NOMO-1 treated with DMSO at 0.1 percent for 48 hours (cell line): ENCODE measurements at regions not wholly inside any gene's neighbourhood (a gene's known extent, or its start where the extent isn't known, plus 50 kb on each side); places are given as distances from the start of the nearest gene placed in this dataset.
"Not testable (repeated sequence)": the region's sequence is repeated elsewhere in the genome, so short reads cannot be mapped to it uniquely, and the experiment has no call there.

Experiments used
- DNase-seq: peaks from one replicate; lab custom pipeline; 2025; ENCODE audit not compliant: unreplicated experiment; lab: John Stamatoyannopoulos, UW

DNA sequence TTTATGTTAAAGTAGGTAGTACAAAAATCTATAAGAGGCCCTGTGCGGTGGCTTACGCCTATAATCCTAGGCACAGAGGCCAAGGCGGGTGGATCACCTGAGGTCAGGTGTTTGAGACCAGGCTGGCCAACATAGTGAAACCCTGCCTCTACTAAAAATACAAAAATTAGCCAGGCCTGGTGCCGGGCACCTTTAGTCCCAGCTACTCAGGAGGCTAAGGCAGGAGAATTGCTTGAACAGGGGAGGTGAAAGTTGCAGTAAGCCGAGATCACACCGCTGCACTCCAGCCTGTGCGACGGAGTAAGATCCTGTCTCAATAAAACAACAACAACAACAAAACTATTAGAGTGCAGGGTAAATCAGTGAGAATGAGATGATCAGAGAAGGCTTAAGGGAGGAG is 634.5 kb downstream of the NR2F1-AS1 start:
- DNase-seq, result no peak

DNA sequence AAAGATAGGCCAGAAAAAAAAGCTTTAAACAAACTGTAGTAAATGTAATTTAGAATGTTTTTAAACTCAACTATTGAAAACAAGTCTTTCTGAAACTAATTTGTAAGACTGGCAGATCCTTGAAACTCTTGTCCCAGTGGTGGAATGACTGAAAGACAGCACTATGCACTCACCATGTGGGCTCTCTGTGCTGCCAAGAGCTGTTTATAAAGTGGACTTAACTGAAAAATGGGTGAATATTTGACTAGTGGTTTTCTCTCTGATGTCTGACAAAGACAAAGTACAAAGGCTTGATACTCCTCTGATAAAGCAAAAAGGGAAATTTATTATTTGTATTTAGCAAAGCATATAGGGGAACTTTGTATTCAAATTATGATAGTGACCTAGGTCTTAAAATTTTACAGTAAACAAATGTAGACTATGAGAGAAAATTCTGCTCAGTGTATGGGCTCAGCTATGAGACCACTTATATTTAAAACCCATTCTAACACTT is 635.4 kb downstream of the NR2F1-AS1 start:
- no peak for DNase-seq

DNA sequence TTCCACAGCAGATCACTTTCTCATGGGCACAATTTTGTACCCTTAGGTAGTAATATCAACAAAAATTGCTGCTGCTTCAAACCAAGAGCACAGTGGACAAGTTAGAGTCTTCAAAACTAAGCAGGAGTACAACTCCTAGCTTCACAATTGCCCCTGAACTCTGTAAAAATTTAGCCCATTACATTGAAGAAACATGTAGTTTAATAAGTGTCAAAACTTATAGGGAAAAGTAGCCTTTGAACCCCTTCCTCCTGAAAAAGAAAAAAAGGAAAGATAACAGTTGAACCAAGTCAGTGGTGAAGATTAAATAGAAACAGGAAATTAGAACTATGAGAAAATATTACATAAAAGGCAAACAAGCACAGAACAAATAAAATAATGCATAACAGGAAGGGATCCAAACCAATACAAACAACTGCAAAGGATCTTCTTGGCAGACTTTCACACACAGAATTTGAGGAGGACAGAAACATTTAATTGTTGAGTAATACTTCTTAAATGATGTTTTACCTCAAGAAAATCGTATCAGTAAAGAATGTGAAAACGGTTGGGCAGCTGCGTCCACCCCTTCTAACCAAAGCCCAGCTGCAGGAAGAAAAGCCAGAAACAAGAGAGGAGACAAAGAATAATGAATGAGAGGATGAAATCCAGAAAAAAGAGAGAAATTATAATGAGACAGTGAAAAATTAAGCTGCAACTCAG is 636.0 kb downstream of the NR2F1-AS1 start:
- DNase-seq, result no peak

DNA sequence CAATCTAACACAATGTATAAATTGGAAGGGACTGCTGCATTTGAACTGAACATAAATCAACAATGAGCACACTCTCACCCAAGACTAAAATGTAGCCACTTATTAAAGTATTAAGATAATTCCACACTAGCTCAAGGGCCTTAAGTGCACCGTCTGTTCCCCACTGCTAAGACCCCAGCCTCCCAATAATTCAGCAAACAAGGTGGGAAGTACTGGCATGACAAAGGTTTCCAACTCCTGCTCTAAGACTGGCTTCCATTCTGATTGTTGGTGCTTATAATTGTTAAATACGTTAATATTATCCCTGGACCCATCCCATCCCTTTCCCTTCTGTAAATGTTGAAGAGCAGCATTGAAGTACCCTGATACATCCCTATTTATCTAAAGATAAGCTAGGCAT is 636.7 kb downstream of the NR2F1-AS1 start:
- no peak for DNase-seq

DNA sequence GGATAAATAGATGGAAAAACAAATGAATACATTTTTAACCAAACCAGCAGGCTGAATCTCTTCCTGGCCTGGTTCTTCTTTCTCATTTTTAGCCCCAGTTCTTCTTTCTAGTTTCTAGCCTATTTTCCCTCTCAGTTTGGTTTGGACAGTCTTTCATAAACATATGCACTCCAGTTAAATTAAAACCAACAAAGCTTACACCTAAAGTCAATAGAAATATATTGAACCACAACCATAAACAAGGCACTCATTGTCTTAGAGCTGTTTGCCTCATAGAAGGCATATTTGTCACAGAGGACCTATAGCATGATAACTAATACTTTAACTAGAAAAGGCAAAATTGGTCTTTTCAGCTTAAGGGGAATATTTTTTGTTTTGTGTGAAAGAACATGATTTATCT is 638.3 kb downstream of the NR2F1-AS1 start:
- DNase-seq, result no peak

- DNase-seq, result no peak
Measured at GRCh38 chr5:92941806-92942205, 639.2 kb downstream of the NR2F1-AS1 start.

DNA sequence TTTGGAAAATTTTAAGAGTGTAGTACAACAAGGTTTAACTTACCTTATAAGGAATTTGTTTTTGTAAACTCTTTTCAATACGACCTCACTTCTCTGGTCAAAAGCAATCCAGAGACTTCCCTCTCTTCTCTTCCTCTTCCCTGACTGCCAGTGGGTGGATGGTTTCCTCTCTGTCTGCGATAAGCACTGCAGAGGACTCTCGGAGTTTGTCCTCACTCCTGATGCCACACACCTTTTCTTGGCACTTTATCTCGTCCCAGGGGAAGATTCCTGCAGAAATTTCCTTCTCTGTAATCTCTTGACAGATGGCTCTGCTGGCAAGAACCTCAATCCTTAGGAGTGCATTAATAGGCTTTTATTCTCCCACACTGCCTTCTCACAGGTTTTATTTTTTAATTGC is 641.6 kb downstream of the NR2F1-AS1 start:
- DNase-seq, result no peak

DNA sequence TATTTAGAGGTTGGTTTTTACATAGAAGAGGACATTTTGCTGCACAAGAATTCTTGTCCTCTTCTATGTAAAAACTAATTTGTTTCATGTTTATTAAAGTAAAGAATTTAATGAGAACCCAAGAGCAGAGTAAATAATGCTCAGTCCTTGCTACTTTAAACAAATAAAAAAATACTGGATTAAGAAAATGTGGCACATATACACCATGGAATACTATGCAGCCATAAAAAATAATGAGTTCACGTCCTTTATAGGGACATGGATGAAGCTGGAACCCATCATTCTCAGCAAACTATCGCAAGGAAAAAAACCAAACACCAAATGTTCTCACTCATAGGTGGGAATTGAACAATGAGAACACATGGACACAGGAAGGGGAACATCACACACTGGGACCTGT is 643.6 kb downstream of the NR2F1-AS1 start:
- not testable (repeated sequence) for DNase-seq

GRCh38 chr5:92930057-92930456 is 651.0 kb downstream of the NR2F1-AS1 start:
- DNase-seq, result no peak

DNA sequence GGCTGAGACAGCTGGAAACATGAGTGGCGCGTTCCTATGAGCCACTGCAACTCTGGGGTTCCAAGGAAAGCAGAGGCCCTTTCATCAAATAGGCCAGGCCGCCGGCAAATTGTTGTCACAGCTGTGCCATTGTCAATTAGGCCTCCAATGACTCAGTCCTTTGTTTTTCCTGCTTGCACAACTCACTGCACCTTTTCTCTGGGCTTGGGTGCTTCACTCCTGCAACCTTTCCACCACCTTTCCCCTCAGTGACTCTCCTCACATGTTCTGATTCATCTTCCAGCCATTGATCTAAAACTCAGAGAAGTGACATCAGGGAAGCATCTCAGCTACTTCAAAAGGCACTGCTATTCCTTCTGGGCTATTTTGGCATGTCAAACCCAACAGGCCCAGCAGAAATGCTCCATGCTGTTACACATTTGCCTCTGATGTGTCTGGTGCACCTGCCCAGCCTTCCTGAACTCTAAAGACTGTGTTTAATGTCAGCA is 653.7 kb downstream of the NR2F1-AS1 start:
- DNase-seq, result no peak

DNA sequence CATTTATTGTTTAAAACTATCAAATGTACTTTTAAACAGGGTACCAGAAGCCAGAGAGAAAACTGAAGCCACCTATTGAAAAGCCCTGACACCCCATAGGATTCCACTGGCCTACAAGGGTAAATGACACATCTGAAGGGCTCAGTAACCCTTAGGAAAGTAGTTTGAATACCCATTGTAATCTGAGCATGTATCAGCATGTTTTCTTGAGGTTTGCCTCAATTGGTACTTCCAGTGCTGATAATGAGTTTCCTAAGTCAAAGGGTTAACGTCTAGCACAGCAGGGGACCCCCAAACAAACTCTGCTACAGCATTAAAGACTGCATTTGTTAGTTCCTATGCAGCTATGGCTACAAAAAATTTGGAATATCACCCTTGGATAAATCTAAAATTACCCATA is 657.1 kb downstream of the NR2F1-AS1 start:
- no peak for DNase-seq

DNA sequence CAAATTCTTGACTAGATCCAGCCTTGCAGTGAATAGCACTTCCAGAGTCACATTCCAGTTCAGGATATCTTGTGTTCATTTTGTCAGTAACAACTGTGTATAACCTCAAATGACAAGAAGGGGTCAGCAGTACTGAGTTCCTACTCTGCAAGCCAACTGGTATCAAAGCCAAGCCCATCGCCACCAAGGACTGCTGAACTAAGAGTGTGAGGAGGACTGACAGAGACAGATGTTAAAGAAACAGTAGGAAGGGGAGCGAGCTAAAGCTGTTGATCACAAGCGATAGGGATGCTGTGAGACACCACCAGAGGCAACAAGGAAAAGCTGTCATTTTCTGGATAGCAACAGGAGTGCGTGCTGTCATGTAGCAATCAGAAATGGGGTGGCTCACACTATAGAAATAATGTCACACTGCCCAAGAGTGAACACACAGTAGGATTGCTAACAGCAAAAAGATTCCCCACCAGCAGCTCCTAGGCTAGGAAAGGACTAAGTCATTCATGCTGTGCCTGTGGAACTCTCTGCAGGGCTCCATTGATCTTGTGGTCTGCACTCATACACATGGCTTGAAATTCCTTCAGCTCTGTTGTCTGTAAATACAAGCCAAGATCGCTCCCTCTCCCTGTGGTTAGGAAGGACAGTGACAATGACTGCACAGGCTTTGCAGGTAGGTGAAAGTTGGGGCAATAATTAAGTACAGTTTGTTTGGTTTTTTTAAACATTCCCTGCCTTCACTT is 658.6 kb downstream of the NR2F1-AS1 start:
- no peak for DNase-seq

GRCh38 chr5:92917044-92917443 is 664.0 kb downstream of the NR2F1-AS1 start:
- no peak for DNase-seq

GRCh38 chr5:92916036-92916435 is 665.0 kb downstream of the NR2F1-AS1 start:
- DNase-seq, result no peak

- DNase-seq, result no peak
Measured at GRCh38 chr5:92912283-92912682, 668.7 kb downstream of the NR2F1-AS1 start.

DNA sequence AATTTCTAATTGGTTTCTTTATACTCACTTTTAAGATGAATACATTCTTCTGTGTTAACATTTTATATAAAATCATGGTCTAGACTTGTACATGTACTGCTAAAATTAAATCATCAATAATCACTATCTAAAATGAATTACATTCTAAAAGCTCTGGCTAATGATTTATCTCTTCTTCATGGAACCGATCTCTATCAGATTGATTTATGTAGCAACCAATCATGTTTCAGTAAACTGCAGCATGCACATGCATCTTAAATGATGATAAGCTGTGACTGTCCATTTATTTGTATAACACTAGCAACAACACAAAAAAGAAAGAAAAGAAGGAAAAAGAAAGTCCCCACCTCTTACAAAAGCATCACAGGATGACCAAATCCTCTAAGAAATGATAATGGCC is 669.2 kb downstream of the NR2F1-AS1 start:
- no peak for DNase-seq

- no peak for DNase-seq
Measured at GRCh38 chr5:92911293-92911692, 669.7 kb downstream of the NR2F1-AS1 start.

DNA sequence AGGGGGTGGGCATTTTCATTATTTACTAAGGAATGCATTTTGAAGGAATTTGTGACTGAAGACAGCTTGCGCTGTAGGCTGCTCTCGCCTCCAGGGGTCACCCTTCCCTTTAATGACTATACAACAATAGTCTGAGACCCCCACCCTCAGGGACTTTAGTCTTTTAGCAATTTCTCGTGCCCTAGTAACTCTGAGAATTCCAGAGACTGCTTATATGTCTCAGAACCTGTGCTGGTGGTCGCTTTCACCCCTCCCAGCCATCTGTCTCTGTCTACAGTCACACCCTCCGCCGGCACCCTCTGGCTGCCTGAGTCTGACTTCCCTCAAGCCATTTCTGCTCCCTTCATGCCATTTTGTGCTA is 671.4 kb downstream of the NR2F1-AS1 start:
- DNase-seq, result no peak

GRCh38 chr5:92908952-92909601 is 671.9 kb downstream of the NR2F1-AS1 start:
- DNase-seq, result no peak

- peak; percentile 45 for DNase-seq
Measured at GRCh38 chr5:92907938-92908606, 672.9 kb downstream of the NR2F1-AS1 start.

DNA sequence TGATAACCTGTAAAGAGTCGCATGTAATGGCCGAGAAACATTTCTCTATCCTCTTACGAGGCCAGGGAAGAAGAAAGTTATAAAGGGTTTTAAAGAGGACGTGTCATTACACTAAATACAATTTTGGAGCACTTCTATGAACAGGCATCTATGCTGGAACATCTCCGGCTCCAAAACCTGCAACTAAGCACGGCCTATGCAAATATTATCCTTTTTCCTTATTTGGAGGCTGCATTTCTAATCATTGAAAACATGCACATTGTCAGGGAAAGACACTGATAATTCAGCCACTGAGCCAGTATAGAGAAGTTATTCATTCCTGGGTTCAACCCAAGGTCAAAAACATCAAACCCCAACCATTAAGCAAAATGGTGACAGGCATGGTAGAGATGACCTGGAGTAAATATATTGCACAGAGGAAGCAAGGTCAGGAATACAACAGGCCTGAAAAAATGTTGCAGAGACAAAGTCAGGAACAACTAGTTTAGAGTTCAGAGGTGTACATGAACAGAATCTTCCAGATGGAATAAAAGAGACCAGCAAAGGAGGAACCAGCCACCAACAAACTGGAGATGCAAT is 674.1 kb downstream of the NR2F1-AS1 start:
- DNase-seq, result no peak
